Esophagus squamous epithelium (tissue), 5 donors: ENCODE measurements at regions not wholly inside any gene's neighbourhood (a gene's known extent, or its start where the extent isn't known, plus 50 kb on each side); places are given as distances from the start of the nearest gene placed in this dataset.

ENCODE experiments used
- DNase-seq: peaks from one replicate; lab custom pipeline; 2025; lab: John Stamatoyannopoulos, UW
- H3K27ac ChIP-seq, 4 donors: fragments of 200-600 bp; sonication (generic); one replicate each; pipeline ENCODE4 v1.5.1; 2016 to 2019; ENCODE audit warnings: mild to moderate bottlenecking in 1 of 4
- H3K27me3 ChIP-seq, 4 donors: fragments of 200-600 bp; sonication (generic); 1 replicate in 3 of 4; 2 replicates in 1 of 4; pipeline versions ENCODE4 v1.5.1 to v1.6.0; 2017 to 2021; ENCODE audit warnings: antibody characterized with exemption in 1 of 4
- H3K36me3 ChIP-seq, 3 donors: fragments of 200-600 bp; sonication (generic); one replicate each; pipeline ENCODE4 v1.5.1; 2016 to 2019
- H3K4me1 ChIP-seq, 3 donors: fragments of 200-600 bp; sonication (generic); one replicate each; pipeline ENCODE4 v1.5.1; 2017 to 2019
- H3K4me3 ChIP-seq, 4 donors: fragments of 200-600 bp; sonication (generic); 1 replicate in 3 of 4; 2 replicates in 1 of 4; pipeline ENCODE4 v1.5.1; 2016 to 2019; ENCODE audit warnings: mild to moderate bottlenecking in 2 of 4, moderate library complexity in 1 of 4
- H3K9me3 ChIP-seq, 3 donors: fragments of 200-600 bp; sonication (generic); one replicate each; pipeline ENCODE4 v1.5.1; 2016 to 2019
- POLR2A ChIP-seq, 4 donors: fragments of 450-650 bp; IDR thresholded peaks; one replicate each; pipeline ENCODE4 v1.6.1; 2017; ENCODE audit warnings: antibody characterized with exemption in 4 of 4, mild to moderate bottlenecking in 4 of 4, moderate library complexity in 3 of 4
- WGBS, 2 donors: methylation state at CpG; one replicate each; pipeline ENCODE4 v1.1.5; 2018; 5-methylcytosine and 5-hydroxymethylcytosine counted together
- intact Hi-C: fragments of 100-400 bp; cut with DNase I; formaldehyde crosslinking; loops from one replicate; pipeline ENCODE4 v1.15.0; 2022
- TF ChIP-seq, protein P1 (sequence below), 6 experiments: fragments of 450-650 bp in 4 of 6; fragments of 200-600 bp in 2 of 6; sonication (generic) in 2 of 6; IDR thresholded peaks; one replicate each; pipeline ENCODE4 v1.5.1; 2016 to 2019; ENCODE audit warnings: antibody characterized with exemption in 6 of 6, mild to moderate bottlenecking in 4 of 6, moderate library complexity in 4 of 6
- donor health status: DM: yes; HTN: yes; CAD: no.

DNA sequence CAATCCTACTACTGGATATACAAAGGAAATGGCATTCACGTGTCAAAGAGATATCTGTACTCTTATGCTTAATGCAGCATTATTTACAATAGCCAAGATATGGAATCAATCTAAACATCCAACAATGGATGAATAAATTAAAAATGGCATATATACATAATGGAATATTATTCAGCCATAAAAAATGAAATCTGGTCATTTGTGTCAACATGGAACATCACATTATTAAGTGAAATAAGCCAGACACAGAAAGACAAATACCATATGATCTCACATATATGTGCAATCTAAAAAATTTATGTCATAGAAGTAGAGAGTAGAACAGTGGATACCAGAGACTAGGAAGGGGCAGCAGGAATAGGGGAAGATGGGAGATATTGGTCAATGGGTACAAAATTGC, 228.8 kb upstream of the TBX3 start:
- Histone ChIP-seq H3K4me3 (no peak overlapping the region), H3K4me1 (peaks cover 0 to 8% (median 0%) of the 10 kb centered on the region in 3 donors), H3K9me3 (no peaks in the 10 kb centered on the region), H3K27me3 (no peaks in the 10 kb centered on the region), H3K27ac (no peak overlapping the region), H3K36me3 (no peaks in the 10 kb centered on the region)
- intact Hi-C loops = no loop called here
- 67 to 83% methylated on average over 1 of the region's 1 CpG for WGBS, 2 donors
- no peak for TF ChIP-seq POLR2A (IDR thresholded peaks at IDR 0.05)
- TF ChIP-seq, protein P1, sequence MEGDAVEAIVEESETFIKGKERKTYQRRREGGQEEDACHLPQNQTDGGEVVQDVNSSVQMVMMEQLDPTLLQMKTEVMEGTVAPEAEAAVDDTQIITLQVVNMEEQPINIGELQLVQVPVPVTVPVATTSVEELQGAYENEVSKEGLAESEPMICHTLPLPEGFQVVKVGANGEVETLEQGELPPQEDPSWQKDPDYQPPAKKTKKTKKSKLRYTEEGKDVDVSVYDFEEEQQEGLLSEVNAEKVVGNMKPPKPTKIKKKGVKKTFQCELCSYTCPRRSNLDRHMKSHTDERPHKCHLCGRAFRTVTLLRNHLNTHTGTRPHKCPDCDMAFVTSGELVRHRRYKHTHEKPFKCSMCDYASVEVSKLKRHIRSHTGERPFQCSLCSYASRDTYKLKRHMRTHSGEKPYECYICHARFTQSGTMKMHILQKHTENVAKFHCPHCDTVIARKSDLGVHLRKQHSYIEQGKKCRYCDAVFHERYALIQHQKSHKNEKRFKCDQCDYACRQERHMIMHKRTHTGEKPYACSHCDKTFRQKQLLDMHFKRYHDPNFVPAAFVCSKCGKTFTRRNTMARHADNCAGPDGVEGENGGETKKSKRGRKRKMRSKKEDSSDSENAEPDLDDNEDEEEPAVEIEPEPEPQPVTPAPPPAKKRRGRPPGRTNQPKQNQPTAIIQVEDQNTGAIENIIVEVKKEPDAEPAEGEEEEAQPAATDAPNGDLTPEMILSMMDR (IDR thresholded peaks at IDR 0.05) = no peak
- no peak for DNase-seq

- no peak overlapping the region for H3K27ac ChIP-seq
- no peak overlapping the region for H3K4me3 ChIP-seq
- no peak for DNase-seq
- no peak for TF ChIP-seq POLR2A (IDR thresholded peaks at IDR 0.05)
- TF ChIP-seq, protein P1 (IDR thresholded peaks at IDR 0.05) = no peak
- peaks cover 0 to 8% (median 0%) of the 10 kb centered on the region in 3 donors for H3K4me1 ChIP-seq
- no peaks in the 10 kb centered on the region for H3K36me3 ChIP-seq
- H3K27me3 ChIP-seq = no peaks in the 10 kb centered on the region
- intact Hi-C loops = no loop called here
- H3K9me3 ChIP-seq = no peaks in the 10 kb centered on the region
Observed at GRCh38 chr12:114911196-114911595, 227.2 kb upstream of the TBX3 start.

DNA sequence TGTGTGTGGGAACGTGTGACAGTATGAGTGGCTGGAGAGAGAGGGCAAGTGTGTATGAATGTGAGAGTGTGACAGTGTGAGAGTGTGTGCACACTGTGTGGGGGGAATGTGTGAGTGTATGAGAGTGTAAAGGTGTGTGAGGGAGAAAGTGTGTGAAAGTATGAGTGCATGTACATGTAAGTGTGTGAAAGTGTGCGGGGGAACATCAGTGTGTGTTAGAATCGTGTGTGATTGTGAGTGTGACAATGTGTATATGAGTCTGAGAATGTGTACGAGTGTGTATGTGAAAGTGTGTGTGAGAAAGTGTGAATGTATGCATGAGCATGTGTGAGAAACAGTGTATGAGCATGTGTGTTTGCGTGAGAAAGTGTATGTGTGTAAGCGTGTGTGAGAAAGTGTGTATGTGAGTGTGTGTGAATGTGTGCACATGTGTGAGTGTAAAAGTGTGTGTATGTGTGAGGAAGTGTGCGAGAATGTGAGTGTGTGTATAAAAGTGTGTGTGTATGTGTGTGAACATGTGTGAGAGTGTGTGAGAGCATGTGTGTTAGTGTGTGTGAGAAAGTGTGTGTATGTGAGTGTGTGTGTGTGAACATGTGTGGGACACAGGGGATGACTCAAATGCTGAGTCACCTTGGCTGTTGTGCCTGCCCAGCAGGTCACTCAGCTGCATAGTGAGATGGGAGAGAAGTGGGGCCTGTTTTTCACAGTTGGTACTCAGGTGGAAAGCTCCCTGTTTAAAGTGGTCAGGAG, 220.5 kb upstream of the TBX3 start:
- Histone ChIP-seq H3K4me3 (no peak overlapping the region), H3K9me3 (no peaks in the 10 kb centered on the region), H3K36me3 (no peaks in the 10 kb centered on the region), H3K27ac (no peak overlapping the region), H3K4me1 (no peaks in the 10 kb centered on the region), H3K27me3 (peaks cover 0 to 8% (median 0%) of the 10 kb centered on the region in 4 donors)
- no peak for TF ChIP-seq POLR2A (IDR thresholded peaks at IDR 0.05)
- TF ChIP-seq, protein P1 (IDR thresholded peaks at IDR 0.05) = no peak
- intact Hi-C loops = no loop called here
- 87 to 89% methylated on average over 7 of the region's 7 CpGs for WGBS, 2 donors
- DNase-seq = no peak

- intact Hi-C loops = no loop called here
- Histone ChIP-seq H3K27me3 (peaks cover 0 to 8% (median 0%) of the 10 kb centered on the region in 4 donors), H3K4me1 (no peaks in the 10 kb centered on the region), H3K27ac (no peak overlapping the region), H3K4me3 (no peak overlapping the region), H3K36me3 (no peaks in the 10 kb centered on the region), H3K9me3 (no peaks in the 10 kb centered on the region)
- WGBS, 2 donors = 58 to 64% methylated on average over 12 of the region's 12 CpGs
- no peak for DNase-seq
- TF ChIP-seq, protein P1 (IDR thresholded peaks at IDR 0.05) = no peak
- no peak for TF ChIP-seq POLR2A (IDR thresholded peaks at IDR 0.05)
Observed at GRCh38 chr12:114903083-114903691, 219.2 kb upstream of the TBX3 start.

DNA sequence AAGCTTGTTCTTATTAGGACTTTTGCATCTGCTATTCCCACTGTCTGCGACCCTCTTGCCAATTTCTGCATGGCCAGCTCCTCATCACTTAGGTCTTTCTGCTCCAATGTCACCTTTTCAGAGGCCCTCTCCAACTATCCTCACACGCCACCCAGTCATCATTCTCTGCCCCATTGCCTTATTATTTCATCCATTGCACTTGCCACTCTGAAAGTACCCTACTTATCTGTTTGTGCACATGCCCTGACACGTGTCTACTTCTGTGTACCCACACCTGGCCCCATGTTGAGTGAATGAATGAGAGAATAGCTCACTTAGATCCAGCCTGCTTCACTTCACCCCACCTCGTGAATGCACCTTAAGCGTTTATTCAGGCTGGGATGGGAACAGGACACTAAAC, 218.7 kb upstream of the TBX3 start:
- H3K9me3 ChIP-seq = no peaks in the 10 kb centered on the region
- H3K4me1 ChIP-seq = no peaks in the 10 kb centered on the region
- intact Hi-C loops = no loop called here
- no peak overlapping the region for H3K4me3 ChIP-seq
- TF ChIP-seq POLR2A (IDR thresholded peaks at IDR 0.05) = no peak
- TF ChIP-seq, protein P1 (IDR thresholded peaks at IDR 0.05) = no peak
- H3K36me3 ChIP-seq = no peaks in the 10 kb centered on the region
- no peak overlapping the region for H3K27ac ChIP-seq
- DNase-seq = no peak
- H3K27me3 ChIP-seq = peaks cover 0 to 8% (median 0%) of the 10 kb centered on the region in 4 donors
- WGBS, 2 donors = 68 to 73% methylated on average over 5 of the region's 5 CpGs
